ENCODE measurements at regions not wholly inside any gene's neighbourhood (a gene's known extent, or its start where the extent isn't known, plus 50 kb on each side); places are given as distances from the start of the nearest gene placed in this dataset.

DNA sequence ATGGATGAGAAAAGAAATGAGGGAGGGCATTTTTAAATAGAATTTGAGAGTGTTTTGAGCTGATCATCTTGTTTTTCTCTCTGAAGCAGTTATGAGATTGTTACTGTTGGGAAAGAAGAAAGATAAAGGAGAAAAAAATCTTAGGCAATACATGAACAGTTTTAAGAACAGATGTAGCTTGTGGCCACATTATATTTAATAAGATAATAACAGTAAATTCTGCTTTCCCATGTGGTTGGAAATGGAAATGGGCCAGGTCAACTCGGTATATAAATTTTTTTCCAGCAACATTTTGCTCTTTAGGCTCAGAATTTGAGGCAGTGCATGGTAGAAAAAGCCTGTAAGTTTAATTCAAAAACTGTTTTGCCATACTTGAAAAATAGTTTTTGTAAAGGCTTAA is 118.7 kb downstream of the POSTN start:
- TF ChIP-seq EZH2 (IDR thresholded peaks at IDR 0.05; ENCODE audit: borderline replicate concordance): no peak
- TF ChIP-seq CTCF (IDR thresholded peaks at IDR 0.05; ENCODE audit: poor library complexity): no peak
- TF ChIP-seq EZH2phosphoT487 (IDR thresholded peaks at IDR 0.05; ENCODE audit: low read depth, severe bottlenecking, unreplicated experiment): no peak

Measured in hepatocyte (in vitro differentiated cells).